HEK293 (cell line): ENCODE measurements at regions not wholly inside any gene's neighbourhood (a gene's known extent, or its start where the extent isn't known, plus 50 kb on each side); places are given as distances from the start of the nearest gene placed in this dataset.
"Not testable (repeated sequence)": the region's sequence is repeated elsewhere in the genome, so short reads cannot be mapped to it uniquely, and the experiment has no call there.

Experiments
- HOXA7 ChIP-seq: sonication (generic); formaldehyde crosslinking; IDR thresholded peaks from 2 replicates; pipeline ENCODE4 v1.8.1; 2022; ENCODE audit warnings: missing genetic modification reagents, borderline replicate concordance
- OVOL3 ChIP-seq: fragments of 450-650 bp; formaldehyde crosslinking; IDR thresholded peaks from 2 replicates; pipeline ENCODE4 v1.5.1; 2016; ENCODE audit warnings: missing biosample characterization, missing genetic modification characterization
- ZBTB1 ChIP-seq: fragments of 450-650 bp; formaldehyde crosslinking; IDR thresholded peaks from 2 replicates; pipeline ENCODE4 v1.5.1; 2016; ENCODE audit warnings: missing biosample characterization, missing genetic modification characterization
- ZNF112 ChIP-seq: fragments of 450-650 bp; formaldehyde crosslinking; IDR thresholded peaks from 2 replicates; pipeline ENCODE4 v1.5.0; 2017; ENCODE audit warnings: missing biosample characterization, missing genetic modification characterization
- ZNF146 ChIP-seq: fragments of 450-650 bp; formaldehyde crosslinking; IDR thresholded peaks from 2 replicates; pipeline ENCODE4 v1.5.1; 2016; ENCODE audit warnings: missing biosample characterization, missing genetic modification characterization
- ZNF561 ChIP-seq: fragments of 450-650 bp; IDR thresholded peaks from 2 replicates; pipeline ENCODE4 v1.5.1; 2018; ENCODE audit warnings: missing biosample characterization, missing genetic modification characterization, borderline replicate concordance
- ZNF660 ChIP-seq: fragments of 450-650 bp; IDR thresholded peaks from 2 replicates; pipeline ENCODE4 v1.5.1; 2018; ENCODE audit warnings: missing biosample characterization, mild to moderate bottlenecking, missing genetic modification characterization
- ZNF777 ChIP-seq: fragments of 450-650 bp; formaldehyde crosslinking; IDR thresholded peaks from 2 replicates; pipeline ENCODE4 v1.5.1; 2017; ENCODE audit warnings: missing biosample characterization, missing genetic modification characterization, borderline replicate concordance
- TF ChIP-seq, protein P1 (sequence below): fragments of 450-650 bp; formaldehyde crosslinking; IDR thresholded peaks from 2 replicates; pipeline ENCODE4 v1.5.1; 2016; ENCODE audit warnings: missing biosample characterization, missing genetic modification characterization
- TF ChIP-seq, protein P2 (sequence below): fragments of 450-650 bp; formaldehyde crosslinking; IDR thresholded peaks from 2 replicates; pipeline ENCODE4 v1.5.1; 2017; ENCODE audit warnings: missing biosample characterization, missing genetic modification characterization
- TF ChIP-seq, protein P3 (sequence below): fragments of 450-650 bp; formaldehyde crosslinking; IDR thresholded peaks from 2 replicates; pipeline ENCODE4 v1.5.1; 2016; ENCODE audit warnings: missing biosample characterization, missing genetic modification characterization
- TF ChIP-seq, protein P4 (sequence below): fragments of 450-650 bp; formaldehyde crosslinking; optimal IDR thresholded peaks from 2 replicates; pipeline ENCODE3; 2016; ENCODE audit warnings: missing biosample characterization, mild to moderate bottlenecking, missing genetic modification characterization
- TF ChIP-seq, protein P5 (sequence below): fragments of 450-650 bp; formaldehyde crosslinking; IDR thresholded peaks from 2 replicates; pipeline ENCODE4 v1.5.1; 2016; ENCODE audit warnings: missing biosample characterization, missing genetic modification characterization, low read depth

DNA sequence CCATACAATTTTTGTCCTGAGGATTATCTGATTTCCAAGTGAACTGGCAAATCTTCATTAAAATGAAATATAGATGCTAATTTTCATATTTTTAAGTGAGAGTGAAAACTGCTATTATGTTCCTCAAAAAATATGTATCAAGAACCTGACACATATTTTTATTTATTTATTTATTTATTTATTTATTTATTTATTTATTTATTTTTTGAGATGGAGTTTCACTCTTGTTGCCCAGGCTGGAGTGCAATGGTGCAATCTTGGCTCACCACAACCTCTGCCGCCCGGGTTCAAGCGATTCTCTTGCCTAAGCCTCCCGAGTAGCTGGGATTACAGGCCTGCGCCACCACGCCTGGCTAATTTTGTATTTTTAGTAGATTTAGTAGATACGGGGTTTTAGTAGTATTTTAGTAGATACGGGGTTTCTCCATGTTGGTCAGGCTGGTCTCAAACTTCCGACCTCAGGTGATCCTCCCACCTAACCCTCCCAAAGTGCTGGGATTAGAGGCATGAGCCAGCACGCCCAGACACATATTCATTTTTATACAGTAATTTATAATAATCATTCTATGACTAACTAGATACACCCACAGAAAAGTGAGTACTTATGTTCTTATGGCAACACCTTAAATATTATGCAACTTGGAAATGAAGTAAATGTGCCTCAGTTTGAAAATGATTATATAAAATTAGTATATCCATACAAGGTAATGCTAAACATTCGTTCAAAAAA lies 248.3 kb downstream of the CDH7 start:
- TF ChIP-seq, protein P1, sequence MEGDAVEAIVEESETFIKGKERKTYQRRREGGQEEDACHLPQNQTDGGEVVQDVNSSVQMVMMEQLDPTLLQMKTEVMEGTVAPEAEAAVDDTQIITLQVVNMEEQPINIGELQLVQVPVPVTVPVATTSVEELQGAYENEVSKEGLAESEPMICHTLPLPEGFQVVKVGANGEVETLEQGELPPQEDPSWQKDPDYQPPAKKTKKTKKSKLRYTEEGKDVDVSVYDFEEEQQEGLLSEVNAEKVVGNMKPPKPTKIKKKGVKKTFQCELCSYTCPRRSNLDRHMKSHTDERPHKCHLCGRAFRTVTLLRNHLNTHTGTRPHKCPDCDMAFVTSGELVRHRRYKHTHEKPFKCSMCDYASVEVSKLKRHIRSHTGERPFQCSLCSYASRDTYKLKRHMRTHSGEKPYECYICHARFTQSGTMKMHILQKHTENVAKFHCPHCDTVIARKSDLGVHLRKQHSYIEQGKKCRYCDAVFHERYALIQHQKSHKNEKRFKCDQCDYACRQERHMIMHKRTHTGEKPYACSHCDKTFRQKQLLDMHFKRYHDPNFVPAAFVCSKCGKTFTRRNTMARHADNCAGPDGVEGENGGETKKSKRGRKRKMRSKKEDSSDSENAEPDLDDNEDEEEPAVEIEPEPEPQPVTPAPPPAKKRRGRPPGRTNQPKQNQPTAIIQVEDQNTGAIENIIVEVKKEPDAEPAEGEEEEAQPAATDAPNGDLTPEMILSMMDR (tag by site-specific recombination), result not testable (repeated sequence)
- TF ChIP-seq ZNF777 (tag by site-specific recombination); ZNF146 (tag by site-specific recombination); ZNF112 (tag by site-specific recombination); ZBTB1 (tag by site-specific recombination); HOXA7 (CRISPR knock-in tag); ZNF660 (tag by site-specific recombination); ZNF561 (tag by site-specific recombination): not testable (repeated sequence)
- TF ChIP-seq OVOL3, result peak; percentile 14; the same call in 1 of the 2 replicates
- TF ChIP-seq, protein P2, sequence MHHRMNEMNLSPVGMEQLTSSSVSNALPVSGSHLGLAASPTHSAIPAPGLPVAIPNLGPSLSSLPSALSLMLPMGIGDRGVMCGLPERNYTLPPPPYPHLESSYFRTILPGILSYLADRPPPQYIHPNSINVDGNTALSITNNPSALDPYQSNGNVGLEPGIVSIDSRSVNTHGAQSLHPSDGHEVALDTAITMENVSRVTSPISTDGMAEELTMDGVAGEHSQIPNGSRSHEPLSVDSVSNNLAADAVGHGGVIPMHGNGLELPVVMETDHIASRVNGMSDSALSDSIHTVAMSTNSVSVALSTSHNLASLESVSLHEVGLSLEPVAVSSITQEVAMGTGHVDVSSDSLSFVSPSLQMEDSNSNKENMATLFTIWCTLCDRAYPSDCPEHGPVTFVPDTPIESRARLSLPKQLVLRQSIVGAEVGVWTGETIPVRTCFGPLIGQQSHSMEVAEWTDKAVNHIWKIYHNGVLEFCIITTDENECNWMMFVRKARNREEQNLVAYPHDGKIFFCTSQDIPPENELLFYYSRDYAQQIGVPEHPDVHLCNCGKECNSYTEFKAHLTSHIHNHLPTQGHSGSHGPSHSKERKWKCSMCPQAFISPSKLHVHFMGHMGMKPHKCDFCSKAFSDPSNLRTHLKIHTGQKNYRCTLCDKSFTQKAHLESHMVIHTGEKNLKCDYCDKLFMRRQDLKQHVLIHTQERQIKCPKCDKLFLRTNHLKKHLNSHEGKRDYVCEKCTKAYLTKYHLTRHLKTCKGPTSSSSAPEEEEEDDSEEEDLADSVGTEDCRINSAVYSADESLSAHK (tag by site-specific recombination), result not testable (repeated sequence)
- TF ChIP-seq, protein P3, sequence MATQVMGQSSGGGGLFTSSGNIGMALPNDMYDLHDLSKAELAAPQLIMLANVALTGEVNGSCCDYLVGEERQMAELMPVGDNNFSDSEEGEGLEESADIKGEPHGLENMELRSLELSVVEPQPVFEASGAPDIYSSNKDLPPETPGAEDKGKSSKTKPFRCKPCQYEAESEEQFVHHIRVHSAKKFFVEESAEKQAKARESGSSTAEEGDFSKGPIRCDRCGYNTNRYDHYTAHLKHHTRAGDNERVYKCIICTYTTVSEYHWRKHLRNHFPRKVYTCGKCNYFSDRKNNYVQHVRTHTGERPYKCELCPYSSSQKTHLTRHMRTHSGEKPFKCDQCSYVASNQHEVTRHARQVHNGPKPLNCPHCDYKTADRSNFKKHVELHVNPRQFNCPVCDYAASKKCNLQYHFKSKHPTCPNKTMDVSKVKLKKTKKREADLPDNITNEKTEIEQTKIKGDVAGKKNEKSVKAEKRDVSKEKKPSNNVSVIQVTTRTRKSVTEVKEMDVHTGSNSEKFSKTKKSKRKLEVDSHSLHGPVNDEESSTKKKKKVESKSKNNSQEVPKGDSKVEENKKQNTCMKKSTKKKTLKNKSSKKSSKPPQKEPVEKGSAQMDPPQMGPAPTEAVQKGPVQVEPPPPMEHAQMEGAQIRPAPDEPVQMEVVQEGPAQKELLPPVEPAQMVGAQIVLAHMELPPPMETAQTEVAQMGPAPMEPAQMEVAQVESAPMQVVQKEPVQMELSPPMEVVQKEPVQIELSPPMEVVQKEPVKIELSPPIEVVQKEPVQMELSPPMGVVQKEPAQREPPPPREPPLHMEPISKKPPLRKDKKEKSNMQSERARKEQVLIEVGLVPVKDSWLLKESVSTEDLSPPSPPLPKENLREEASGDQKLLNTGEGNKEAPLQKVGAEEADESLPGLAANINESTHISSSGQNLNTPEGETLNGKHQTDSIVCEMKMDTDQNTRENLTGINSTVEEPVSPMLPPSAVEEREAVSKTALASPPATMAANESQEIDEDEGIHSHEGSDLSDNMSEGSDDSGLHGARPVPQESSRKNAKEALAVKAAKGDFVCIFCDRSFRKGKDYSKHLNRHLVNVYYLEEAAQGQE, result not testable (repeated sequence)
- TF ChIP-seq, protein P4, sequence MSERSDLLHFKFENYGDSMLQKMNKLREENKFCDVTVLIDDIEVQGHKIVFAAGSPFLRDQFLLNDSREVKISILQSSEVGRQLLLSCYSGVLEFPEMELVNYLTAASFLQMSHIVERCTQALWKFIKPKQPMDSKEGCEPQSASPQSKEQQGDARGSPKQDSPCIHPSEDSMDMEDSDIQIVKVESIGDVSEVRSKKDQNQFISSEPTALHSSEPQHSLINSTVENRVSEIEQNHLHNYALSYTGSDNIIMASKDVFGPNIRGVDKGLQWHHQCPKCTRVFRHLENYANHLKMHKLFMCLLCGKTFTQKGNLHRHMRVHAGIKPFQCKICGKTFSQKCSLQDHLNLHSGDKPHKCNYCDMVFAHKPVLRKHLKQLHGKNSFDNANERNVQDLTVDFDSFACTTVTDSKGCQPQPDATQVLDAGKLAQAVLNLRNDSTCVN, result not testable (repeated sequence)
- TF ChIP-seq, protein P5, sequence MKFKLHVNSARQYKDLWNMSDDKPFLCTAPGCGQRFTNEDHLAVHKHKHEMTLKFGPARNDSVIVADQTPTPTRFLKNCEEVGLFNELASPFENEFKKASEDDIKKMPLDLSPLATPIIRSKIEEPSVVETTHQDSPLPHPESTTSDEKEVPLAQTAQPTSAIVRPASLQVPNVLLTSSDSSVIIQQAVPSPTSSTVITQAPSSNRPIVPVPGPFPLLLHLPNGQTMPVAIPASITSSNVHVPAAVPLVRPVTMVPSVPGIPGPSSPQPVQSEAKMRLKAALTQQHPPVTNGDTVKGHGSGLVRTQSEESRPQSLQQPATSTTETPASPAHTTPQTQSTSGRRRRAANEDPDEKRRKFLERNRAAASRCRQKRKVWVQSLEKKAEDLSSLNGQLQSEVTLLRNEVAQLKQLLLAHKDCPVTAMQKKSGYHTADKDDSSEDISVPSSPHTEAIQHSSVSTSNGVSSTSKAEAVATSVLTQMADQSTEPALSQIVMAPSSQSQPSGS, result not testable (repeated sequence)
